T-helper 9 cell (primary cell): ENCODE measurements at regions not wholly inside any gene's neighbourhood (a gene's known extent, or its start where the extent isn't known, plus 50 kb on each side); places are given as distances from the start of the nearest gene placed in this dataset.
"Not testable (repeated sequence)": the region's sequence is repeated elsewhere in the genome, so short reads cannot be mapped to it uniquely, and the experiment has no call there.

ENCODE experiments used
- DNase-seq: peaks from one replicate; pipeline ENCODE4 v3.0.0-alpha.2; 2020

GRCh38 chr1:56147034-56147433 lies 432.3 kb downstream of the PLPP3 start:
- no peak for DNase-seq

GRCh38 chr1:56146449-56146848 lies 432.9 kb downstream of the PLPP3 start:
- DNase-seq = no peak

GRCh38 chr1:56145581-56145980 lies 433.8 kb downstream of the PLPP3 start:
- no peak for DNase-seq

GRCh38 chr1:56142301-56142700 lies 437.1 kb downstream of the PLPP3 start:
- no peak for DNase-seq

GRCh38 chr1:56139836-56140235 lies 439.5 kb downstream of the PLPP3 start:
- DNase-seq = no peak

- no peak for DNase-seq
These were observed 441.6 kb downstream of the PLPP3 start for GRCh38 chr1:56137521-56138505.

- DNase-seq = no peak
These were observed 442.3 kb downstream of the PLPP3 start for GRCh38 chr1:56137090-56137489.

GRCh38 chr1:56135864-56136147 lies 443.6 kb downstream of the PLPP3 start:
- DNase-seq = no peak

GRCh38 chr1:56135069-56135863 lies 444.1 kb downstream of the PLPP3 start:
- no peak for DNase-seq

- no peak for DNase-seq
These were observed 445.6 kb downstream of the PLPP3 start for GRCh38 chr1:56133522-56134472.

GRCh38 chr1:56132520-56132919 lies 446.8 kb downstream of the PLPP3 start:
- DNase-seq = no peak

GRCh38 chr1:56129837-56130236 lies 449.5 kb downstream of the PLPP3 start:
- no peak for DNase-seq

- DNase-seq = no peak
These were observed 454.0 kb downstream of the PLPP3 start for GRCh38 chr1:56125316-56125715.

- no peak for DNase-seq
These were observed 455.5 kb downstream of the PLPP3 start for GRCh38 chr1:56123826-56124225.

GRCh38 chr1:56123421-56123820 lies 455.9 kb downstream of the PLPP3 start:
- DNase-seq = no peak

GRCh38 chr1:56120021-56120420 lies 459.3 kb downstream of the PLPP3 start:
- no peak for DNase-seq

GRCh38 chr1:56118676-56119075 lies 460.7 kb downstream of the PLPP3 start:
- DNase-seq = not testable (repeated sequence)

GRCh38 chr1:56115701-56116100 lies 463.7 kb downstream of the PLPP3 start:
- no peak for DNase-seq

GRCh38 chr1:56113679-56114078 lies 465.7 kb downstream of the PLPP3 start:
- no peak for DNase-seq

- DNase-seq = no peak
These were observed 472.1 kb downstream of the PLPP3 start for GRCh38 chr1:56107275-56107638.

- DNase-seq = no peak
These were observed 472.7 kb downstream of the PLPP3 start for GRCh38 chr1:56106531-56107274.

- DNase-seq = no peak
These were observed 474.0 kb downstream of the PLPP3 start for GRCh38 chr1:56105397-56105796.
